Gastroesophageal sphincter (tissue), 4 donors: ENCODE measurements at regions not wholly inside any gene's neighbourhood (a gene's known extent, or its start where the extent isn't known, plus 50 kb on each side); places are given as distances from the start of the nearest gene placed in this dataset.

Source experiments
- ATAC-seq: fragments of 150-250 bp; one replicate; pipeline ENCODE4 v1.9.1; 2016; ENCODE audit warnings: mild to moderate bottlenecking, moderate library complexity
- H3K27ac ChIP-seq, 4 donors: fragments of 200-600 bp; sonication (generic) in 3 of 4; 1 replicate in 3 of 4; 2 replicates in 1 of 4; pipeline ENCODE4 v1.5.1; 2016 to 2019
- H3K27me3 ChIP-seq: fragments of 200-600 bp; sonication (generic); one replicate; pipeline ENCODE4 v1.5.1; 2019
- H3K36me3 ChIP-seq, 2 donors: fragments of 200-600 bp; sonication (generic); one replicate each; pipeline ENCODE4 v1.5.1; 2019; ENCODE audit warnings: control low read depth in 1 of 2
- H3K4me1 ChIP-seq, 3 donors: fragments of 200-600 bp; sonication (generic); 1 replicate in 2 of 3; 2 replicates in 1 of 3; pipeline ENCODE4 v1.5.1; 2016 to 2019; ENCODE audit warnings: control low read depth in 2 of 3
- H3K4me3 ChIP-seq, 2 donors: fragments of 200-600 bp; sonication (generic); one replicate each; pipeline ENCODE4 v1.5.1; 2019; ENCODE audit warnings: mild to moderate bottlenecking in 1 of 2, moderate library complexity in 1 of 2
- H3K9me3 ChIP-seq, 3 donors: fragments of 200-600 bp; sonication (generic); one replicate each; pipeline ENCODE4 v1.5.1; 2017 to 2019; ENCODE audit warnings: control low read depth in 2 of 3
- CTCF ChIP-seq, 4 experiments: fragments of 200-600 bp in 2 of 4; fragments of 450-650 bp in 2 of 4; sonication (generic) in 1 of 4; IDR thresholded peaks; one replicate each; pipeline ENCODE4 v1.5.1; 2017 to 2019; ENCODE audit warnings: antibody characterized with exemption in 4 of 4, mild to moderate bottlenecking in 2 of 4, moderate library complexity in 2 of 4
- EP300 ChIP-seq: sonication (generic); formaldehyde crosslinking; IDR thresholded peaks from one replicate; pipeline ENCODE4 v1.6.1; 2017; ENCODE audit warnings: antibody characterized with exemption, mild to moderate bottlenecking
- POLR2A ChIP-seq, 2 donors: fragments of 450-650 bp; IDR thresholded peaks; one replicate each; pipeline ENCODE4 v1.6.1; 2017; ENCODE audit warnings: antibody characterized with exemption in 2 of 2, mild to moderate bottlenecking in 2 of 2, moderate library complexity in 1 of 2
- POLR2AphosphoS5 ChIP-seq: sonication (generic); formaldehyde crosslinking; IDR thresholded peaks from one replicate; pipeline ENCODE4 v1.6.1; 2017; ENCODE audit warnings: antibody characterized with exemption
- WGBS, 2 donors: methylation state at CpG; one replicate each; pipeline ENCODE4 v1.1.5; 2018; ENCODE audit warnings: low coverage in 1 of 2; 5-methylcytosine and 5-hydroxymethylcytosine counted together

GRCh38 chr10:63862860-63863259 is 341.7 kb downstream of the REEP3 start:
- Histone ChIP-seq H3K4me1 (peaks cover 0 to 11% (median 9%) of the 10 kb centered on the region in 3 donors), H3K27me3 (peaks cover 25% of the 10 kb centered on the region), H3K36me3 (no peaks in the 10 kb centered on the region), H3K9me3 (peaks cover 0 to 4% (median 0%) of the 10 kb centered on the region in 3 donors), H3K4me3 (no peak overlapping the region), H3K27ac (no peak overlapping the region)
- 87 to 91% methylated on average over 1 of the region's 1 CpG for WGBS, 2 donors
- TF ChIP-seq POLR2AphosphoS5 (no peak), CTCF (IDR thresholded peaks at IDR 0.05) (no peak), POLR2A (IDR thresholded peaks at IDR 0.05) (no peak), EP300 (no peak)
- ATAC-seq: no peak

GRCh38 chr10:63865210-63865609 is 344.0 kb downstream of the REEP3 start:
- TF ChIP-seq EP300 (no peak), POLR2A (IDR thresholded peaks at IDR 0.05) (no peak), POLR2AphosphoS5 (no peak), CTCF (IDR thresholded peaks at IDR 0.05) (no peak)
- no peak overlapping the region for H3K27ac ChIP-seq
- H3K9me3 ChIP-seq: no peaks in the 10 kb centered on the region
- peaks cover 30% of the 10 kb centered on the region for H3K27me3 ChIP-seq
- 86 to 88% methylated on average over 2 of the region's 4 CpGs for WGBS, 2 donors
- H3K4me1 ChIP-seq: peaks cover 0 to 11% (median 9%) of the 10 kb centered on the region in 3 donors
- ATAC-seq: no peak
- no peak overlapping the region for H3K4me3 ChIP-seq
- H3K36me3 ChIP-seq: no peaks in the 10 kb centered on the region

GRCh38 chr10:63866075-63866746 is 345.0 kb downstream of the REEP3 start:
- Histone ChIP-seq H3K27ac (no peak overlapping the region), H3K36me3 (no peaks in the 10 kb centered on the region), H3K27me3 (peaks cover 34% of the 10 kb centered on the region), H3K4me3 (no peak overlapping the region), H3K9me3 (no peaks in the 10 kb centered on the region), H3K4me1 (peaks cover 0 to 11% (median 9%) of the 10 kb centered on the region in 3 donors)
- 5 to 22% methylated on average over 5 to 16 of the region's 16 CpGs for WGBS, 2 donors
- TF ChIP-seq CTCF (IDR thresholded peaks at IDR 0.05): peak; percentile 43 to 84 (median 58)
- TF ChIP-seq POLR2AphosphoS5: no peak
- ATAC-seq: peak; percentile 60

GRCh38 chr10:63866747-63867140 is 345.5 kb downstream of the REEP3 start:
- H3K4me3 ChIP-seq: no peak overlapping the region
- H3K27me3 ChIP-seq: peaks cover 39% of the 10 kb centered on the region
- WGBS, 2 donors: 6 to 56% methylated on average over 1 to 2 of the region's 2 CpGs
- TF ChIP-seq CTCF (IDR thresholded peaks at IDR 0.05) (peak in 1 of 4 experiments; percentile 3), EP300 (no peak)
- no peak overlapping the region for H3K27ac ChIP-seq
- H3K36me3 ChIP-seq: no peaks in the 10 kb centered on the region
- ATAC-seq: no peak
- no peaks in the 10 kb centered on the region for H3K9me3 ChIP-seq
- peaks cover 0 to 11% (median 9%) of the 10 kb centered on the region in 3 donors for H3K4me1 ChIP-seq

- ATAC-seq: no peak
- 71 to 83% methylated on average over 2 of the region's 2 CpGs for WGBS, 2 donors
These were observed 357.2 kb downstream of the REEP3 start for GRCh38 chr10:63878428-63878827.

More at GRCh38 chr10:63878428-63878827, 357.2 kb downstream of the REEP3 start:
- H3K4me1 ChIP-seq: no peaks in the 10 kb centered on the region
- no peaks in the 10 kb centered on the region for H3K27me3 ChIP-seq
- no peak overlapping the region for H3K4me3 ChIP-seq
- no peaks in the 10 kb centered on the region for H3K36me3 ChIP-seq
- TF ChIP-seq POLR2AphosphoS5 (no peak), CTCF (IDR thresholded peaks at IDR 0.05) (no peak), POLR2A (IDR thresholded peaks at IDR 0.05) (no peak), EP300 (no peak)
- H3K9me3 ChIP-seq: peaks cover 0 to 15% (median 0%) of the 10 kb centered on the region in 3 donors
- no peak overlapping the region for H3K27ac ChIP-seq
